ENCODE measurements at regions not wholly inside any gene's neighbourhood (a gene's known extent, or its start where the extent isn't known, plus 50 kb on each side); places are given as distances from the start of the nearest gene placed in this dataset.

- DNase-seq (ENCODE audit: low read depth) = no peak
These were observed 368.4 kb upstream of the SHH start for GRCh38 chr7:156180451-156181229.

GRCh38 chr7:156179872-156180390 is 367.7 kb upstream of the SHH start:
- no peak for DNase-seq (ENCODE audit: low read depth)

GRCh38 chr7:156178857-156179256 is 366.6 kb upstream of the SHH start:
- DNase-seq (ENCODE audit: low read depth) = no peak

DNA sequence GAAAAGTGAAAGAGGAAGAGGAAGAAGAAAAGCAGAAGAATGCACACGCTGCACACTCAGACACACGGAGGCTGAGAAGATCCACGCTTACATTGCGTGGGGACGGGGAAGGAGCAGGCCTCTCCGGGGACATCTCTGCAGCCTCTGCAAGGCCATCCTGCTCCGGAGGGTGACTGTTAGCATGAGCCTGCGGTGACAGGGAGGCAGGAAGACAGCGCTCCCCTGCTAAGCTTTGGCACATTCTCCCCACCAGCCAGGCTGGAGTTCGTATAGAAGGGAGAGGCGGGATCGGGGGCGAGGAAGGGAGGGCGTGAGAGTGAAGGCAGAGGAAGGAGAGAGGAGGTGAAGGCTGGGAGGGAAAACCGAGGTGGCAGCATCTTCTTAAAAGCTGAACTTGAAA is 366.0 kb upstream of the SHH start:
- no peak for DNase-seq (ENCODE audit: low read depth)

DNA sequence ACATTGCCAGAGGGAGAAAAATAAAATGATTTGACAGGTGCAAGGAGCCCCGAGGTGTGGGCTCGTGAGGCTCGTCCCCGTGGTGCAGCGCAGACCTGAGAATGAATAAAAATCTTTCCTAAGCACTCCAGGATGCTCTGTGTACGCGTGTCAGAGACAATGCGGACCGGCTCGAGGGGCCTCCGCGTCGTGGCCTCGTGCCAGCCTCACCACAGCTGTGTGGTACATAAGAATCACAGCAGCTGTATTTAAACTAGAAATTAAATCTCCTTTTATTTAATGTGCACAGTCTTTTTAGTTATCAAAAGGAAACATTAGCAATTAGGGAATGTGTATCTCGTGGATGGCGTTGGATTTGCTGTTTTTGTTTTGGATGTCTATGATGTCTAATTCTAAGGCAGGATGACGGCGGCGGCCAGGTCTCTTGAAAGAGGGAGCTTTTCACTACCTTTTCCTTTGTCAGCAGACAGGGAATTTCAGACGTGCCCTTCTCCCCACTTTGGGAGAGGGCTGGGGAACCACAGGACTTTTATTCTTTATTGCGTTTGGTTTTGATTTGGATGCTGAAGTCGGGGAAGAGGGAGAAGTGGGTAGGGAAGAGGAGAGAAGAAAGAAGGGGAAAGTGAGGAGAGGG is 365.3 kb upstream of the SHH start:
- DNase-seq (ENCODE audit: low read depth) = no peak

GRCh38 chr7:156176039-156176438 is 363.8 kb upstream of the SHH start:
- DNase-seq (ENCODE audit: low read depth) = no peak

DNA sequence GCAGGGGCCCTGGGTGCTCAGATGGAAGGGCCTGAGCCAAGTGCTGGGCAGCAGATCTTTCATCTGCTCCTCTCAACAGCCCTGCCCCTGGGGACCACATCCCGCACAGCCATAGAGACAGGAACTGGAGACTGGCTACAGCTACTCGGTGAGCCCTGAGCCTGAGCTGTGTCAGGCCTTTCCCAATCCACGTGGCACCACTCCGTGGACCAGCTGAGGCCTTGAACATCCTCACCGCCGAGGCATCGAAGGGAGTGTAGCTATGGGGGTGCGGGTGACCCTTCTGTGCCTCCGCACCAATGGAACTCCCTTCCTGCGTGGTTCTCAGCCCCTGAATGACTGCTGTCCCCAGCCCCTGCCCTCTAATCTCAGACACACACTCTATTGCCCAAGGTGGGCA is 362.7 kb upstream of the SHH start:
- DNase-seq (ENCODE audit: low read depth) = no peak

DNA sequence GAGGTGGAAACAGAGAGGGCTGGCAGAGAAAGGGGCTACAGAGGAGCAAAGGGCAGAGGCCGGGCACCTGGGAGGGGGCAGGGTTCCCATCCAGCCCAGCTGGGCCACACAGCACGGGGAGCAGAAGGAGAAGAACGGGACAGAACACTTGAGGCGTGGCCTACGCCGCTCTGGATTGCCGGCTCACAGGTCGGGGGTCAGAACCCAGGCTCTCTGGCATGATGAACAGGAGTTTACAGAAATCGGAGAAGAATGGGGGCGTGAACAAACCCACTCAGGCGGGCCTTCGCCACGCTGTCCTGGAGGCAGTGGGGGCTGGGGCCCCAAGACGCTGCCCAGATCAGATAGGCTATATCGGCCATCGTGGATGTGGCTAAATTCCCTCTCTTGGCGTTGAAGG is 362.2 kb upstream of the SHH start:
- DNase-seq (ENCODE audit: low read depth) = no peak

DNA sequence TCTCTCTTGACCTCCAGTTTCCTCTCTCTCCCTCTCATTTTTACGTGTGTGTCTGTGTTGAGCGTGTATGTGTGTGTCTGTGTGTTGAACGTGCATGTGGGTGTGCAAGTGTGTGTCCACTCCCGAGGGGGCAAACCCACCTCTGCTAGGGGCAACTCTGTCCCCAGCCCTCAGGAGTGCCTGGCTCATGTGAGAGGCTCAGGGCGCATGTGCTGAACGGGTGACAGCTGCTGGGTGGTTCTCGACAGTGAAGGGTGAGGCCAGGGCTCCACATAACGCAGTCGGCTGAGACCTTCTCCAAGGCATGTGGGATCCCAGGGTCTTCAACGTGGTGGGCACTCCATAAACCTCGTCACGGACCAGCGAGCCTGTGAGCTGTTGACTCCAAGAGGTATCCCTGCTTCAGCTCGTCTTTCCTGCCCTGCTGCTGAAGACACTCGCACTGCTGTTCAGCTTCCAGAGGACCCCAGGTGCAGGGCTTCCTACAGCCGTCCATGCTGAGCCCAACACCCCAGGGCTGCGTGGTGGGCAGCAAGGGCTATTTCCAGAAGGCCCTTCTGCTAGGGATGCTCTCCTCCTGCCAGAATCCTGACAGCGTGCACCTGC is 361.6 kb upstream of the SHH start:
- DNase-seq (ENCODE audit: low read depth) = no peak

DNA sequence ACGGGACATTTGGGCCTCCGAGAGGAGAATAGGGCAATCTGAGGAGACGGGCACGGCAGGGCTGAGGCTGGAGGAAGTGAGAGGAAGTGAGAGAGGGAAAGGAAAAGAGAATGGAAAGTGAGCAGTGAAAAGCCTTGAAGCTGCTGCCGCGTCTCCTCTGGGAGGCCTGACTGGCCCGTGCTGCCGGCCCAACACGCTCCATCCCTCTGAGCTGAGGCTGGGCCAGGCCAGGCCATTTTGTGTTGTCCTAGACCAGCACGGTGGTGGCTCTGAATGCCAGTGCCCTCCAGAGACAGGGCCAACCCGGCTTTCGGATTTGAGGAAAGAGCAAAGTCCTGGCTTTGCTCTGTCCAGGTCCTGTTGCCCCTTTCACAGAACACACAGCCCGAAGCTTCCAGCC is 361.1 kb upstream of the SHH start:
- DNase-seq (ENCODE audit: low read depth) = no peak

GRCh38 chr7:156172638-156173037 is 360.4 kb upstream of the SHH start:
- no peak for DNase-seq (ENCODE audit: low read depth)

GRCh38 chr7:156169474-156170370 is 357.5 kb upstream of the SHH start:
- DNase-seq (ENCODE audit: low read depth) = no peak

- no peak for DNase-seq (ENCODE audit: low read depth)
These were observed 356.2 kb upstream of the SHH start for GRCh38 chr7:156168434-156168833.

DNA sequence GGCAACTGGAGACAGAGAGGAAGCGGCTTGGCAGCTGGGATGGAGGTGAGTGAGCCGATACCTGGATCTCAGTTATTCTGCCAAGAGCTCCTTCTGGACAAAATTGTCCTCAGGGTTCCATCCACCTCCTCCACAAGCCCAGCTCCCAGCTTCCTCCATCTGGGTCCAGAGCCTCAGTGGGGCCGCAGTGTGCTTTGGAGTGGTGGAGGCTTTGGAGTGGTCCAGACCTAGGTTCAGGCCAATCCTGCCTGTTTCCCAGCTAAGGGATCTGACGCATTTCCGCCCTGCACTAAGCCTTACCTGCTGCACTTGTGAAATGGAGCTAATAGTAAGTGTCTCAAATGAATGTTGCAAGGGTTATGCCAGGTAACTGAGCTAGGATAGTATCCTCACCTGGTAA is 355.7 kb upstream of the SHH start:
- DNase-seq (ENCODE audit: low read depth) = no peak

DNA sequence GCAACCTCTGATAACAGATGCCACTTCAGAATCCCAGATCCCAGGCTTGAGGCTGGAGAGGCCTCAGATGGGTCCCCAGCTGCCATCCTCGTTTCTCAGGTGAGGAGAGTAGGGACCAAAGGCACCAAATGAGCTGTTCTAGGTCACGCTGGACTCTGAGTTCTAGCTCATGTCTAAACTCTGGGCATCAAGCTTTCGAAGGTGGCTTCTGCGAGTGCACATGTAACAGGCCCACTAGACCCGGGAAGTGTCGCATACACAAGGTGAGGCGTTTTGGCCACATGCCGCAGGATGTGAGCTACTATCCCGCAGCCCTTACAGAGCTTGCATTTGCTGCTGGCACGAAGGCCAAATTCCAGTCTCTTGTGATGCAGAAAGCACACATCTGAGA is 355.1 kb upstream of the SHH start:
- no peak for DNase-seq (ENCODE audit: low read depth)

DNA sequence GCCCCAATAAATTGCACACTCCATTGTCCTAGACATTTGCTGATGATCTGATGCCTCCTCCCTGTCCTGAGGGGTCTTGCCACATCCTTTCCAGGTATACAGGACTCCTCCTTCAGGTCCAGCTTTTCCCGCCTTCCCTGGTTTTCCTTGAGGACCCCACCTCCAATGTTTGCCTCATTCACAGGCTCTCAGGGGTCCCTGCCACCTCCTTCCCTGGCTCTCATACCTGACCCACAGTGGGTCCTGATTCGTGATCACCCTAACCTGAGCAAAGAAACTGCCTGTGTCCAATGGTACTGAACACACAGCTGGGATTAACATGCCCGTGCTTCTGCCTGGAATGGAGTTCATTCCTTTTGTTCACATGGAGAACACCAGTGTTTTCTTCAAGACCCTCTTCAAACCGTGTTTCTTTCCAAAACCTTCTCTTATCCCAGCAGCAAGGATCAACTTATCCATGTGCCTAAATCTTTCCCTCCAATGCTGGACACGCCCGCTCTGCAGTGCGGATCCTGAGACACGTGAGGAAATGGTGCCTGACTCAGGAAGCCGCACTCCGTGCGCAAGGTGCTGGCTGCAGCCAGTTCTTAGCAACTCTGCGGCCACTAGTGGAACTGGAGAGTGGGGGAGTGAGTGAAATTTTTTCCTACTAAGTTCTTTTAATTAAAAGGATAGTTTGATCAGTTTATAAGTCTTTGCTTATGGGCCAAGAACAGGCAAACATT is 354.6 kb upstream of the SHH start:
- no peak for DNase-seq (ENCODE audit: low read depth)

- DNase-seq (ENCODE audit: low read depth) = no peak
These were observed 351.5 kb upstream of the SHH start for GRCh38 chr7:156163747-156164146.

- no peak for DNase-seq (ENCODE audit: low read depth)
These were observed 350.2 kb upstream of the SHH start for GRCh38 chr7:156162451-156162850.

- DNase-seq (ENCODE audit: low read depth) = no peak
These were observed 348.5 kb upstream of the SHH start for GRCh38 chr7:156160811-156161210.

- no peak for DNase-seq (ENCODE audit: low read depth)
These were observed 346.4 kb upstream of the SHH start for GRCh38 chr7:156158693-156159092.

DNA sequence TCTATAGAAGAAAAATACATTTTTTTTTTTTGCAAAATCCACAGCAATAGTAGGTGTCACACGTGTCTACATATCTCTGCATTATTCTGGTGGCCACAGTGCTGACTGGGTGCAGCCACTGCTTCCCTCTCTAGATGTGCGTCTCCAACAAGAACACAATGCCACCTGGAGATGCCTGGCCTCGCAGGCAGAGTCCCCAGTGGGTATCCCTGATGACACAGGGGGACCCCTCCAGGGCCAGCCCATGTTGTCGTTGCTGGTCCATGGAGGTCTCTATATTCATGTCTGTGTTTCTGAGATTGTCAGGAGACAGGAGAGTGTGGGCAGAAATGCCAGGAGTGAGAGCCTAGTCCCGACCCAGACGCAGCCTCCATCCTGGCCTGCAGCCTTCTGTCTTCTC is 345.9 kb upstream of the SHH start:
- DNase-seq (ENCODE audit: low read depth) = no peak

Data from non-pigmented ciliary epithelial cell (primary cell).